Erythroblast (primary cell): ENCODE measurements at regions not wholly inside any gene's neighbourhood (a gene's known extent, or its start where the extent isn't known, plus 50 kb on each side); places are given as distances from the start of the nearest gene placed in this dataset.

Experiments
- GATA1 ChIP-seq: IDR thresholded peaks from 2 replicates; pipeline ENCODE4 v1.6.1; 2011; ENCODE audit warnings: low read depth, mild to moderate bottlenecking, control low read depth, low read length, moderate library complexity
- POLR2A ChIP-seq: IDR thresholded peaks from 2 replicates; pipeline ENCODE4 v1.6.1; 2011; ENCODE audit warnings: mild to moderate bottlenecking, low read length

DNA sequence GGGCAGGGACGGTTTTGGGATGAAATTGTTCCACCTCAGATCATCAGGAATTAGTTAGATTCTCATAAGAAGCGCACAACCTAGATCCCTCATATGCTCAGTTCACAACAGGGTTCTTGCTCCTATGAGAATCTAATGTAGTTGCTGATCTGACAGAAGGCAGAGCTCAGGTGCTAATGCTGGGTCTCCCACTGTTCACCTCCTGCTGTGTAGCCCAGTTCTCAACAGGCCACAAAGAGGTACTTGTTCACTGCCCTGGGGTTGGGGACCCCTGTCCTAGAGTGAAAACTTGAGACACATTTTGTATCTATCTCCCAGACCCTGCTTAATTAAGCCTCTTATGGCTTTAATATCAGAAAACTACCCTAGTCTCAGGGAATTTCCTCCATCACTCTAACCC is 966.0 kb downstream of the PCDH17 start:
- TF ChIP-seq POLR2A, result no peak
- TF ChIP-seq GATA1, result no peak
